ENCODE measurements at regions not wholly inside any gene's neighbourhood (a gene's known extent, or its start where the extent isn't known, plus 50 kb on each side); places are given as distances from the start of the nearest gene placed in this dataset.
"Not testable (repeated sequence)": the region's sequence is repeated elsewhere in the genome, so short reads cannot be mapped to it uniquely, and the experiment has no call there.

GRCh38 chr15:84402856-84403608, 167.5 kb downstream of the GOLGA6L4 start:
- H3K4me1 ChIP-seq (ENCODE audit: control insufficient read depth, insufficient read depth, low read length), result no peaks in the 10 kb centered on the region
- H3K27me3 ChIP-seq (ENCODE audit: control insufficient read depth, insufficient read depth, low read length), result no peaks in the 10 kb centered on the region
- H3K36me3 ChIP-seq (ENCODE audit: control insufficient read depth, insufficient read depth, low read length), result peaks cover 37% of the 10 kb centered on the region
- no peak overlapping the region for H3K27ac ChIP-seq (ENCODE audit: low read depth, low read length)
- 94% methylated on average over 21 of the region's 21 CpGs for WGBS (ENCODE audit: insufficient coverage)
- no peaks in the 10 kb centered on the region for H3K9me3 ChIP-seq (ENCODE audit: control insufficient read depth, insufficient read depth, low read length)
- no peak overlapping the region for H3K4me3 ChIP-seq (ENCODE audit: low read depth, low read length)
- no peak for DNase-seq (ENCODE audit: low read depth in 4 of 6, low spot score in 6 of 6)

DNA sequence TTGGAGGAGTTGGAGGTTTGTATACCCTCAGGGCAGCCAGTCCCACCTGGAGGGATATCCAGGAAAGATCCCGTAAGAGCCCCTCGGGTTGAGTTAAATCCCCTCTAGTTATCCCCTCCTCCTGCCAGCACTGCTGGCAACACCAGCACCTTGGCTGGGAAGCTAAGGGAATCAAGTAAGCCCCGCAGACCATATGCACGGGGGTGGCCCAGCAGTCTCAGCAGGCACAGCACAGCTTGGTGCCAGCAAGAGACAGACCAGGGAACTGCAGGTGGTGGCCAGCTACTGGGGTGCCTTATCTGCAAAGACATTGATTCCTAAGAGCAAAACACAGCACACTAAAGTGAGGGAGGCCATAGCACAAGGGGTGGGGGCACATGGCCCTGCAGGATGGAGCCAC, 173.8 kb downstream of the GOLGA6L4 start:
- not testable (repeated sequence) for H3K4me3 ChIP-seq (ENCODE audit: low read depth, low read length); H3K27me3 ChIP-seq (ENCODE audit: control insufficient read depth, insufficient read depth, low read length); DNase-seq (ENCODE audit: low read depth in 4 of 6, low spot score in 6 of 6); H3K4me1 ChIP-seq (ENCODE audit: control insufficient read depth, insufficient read depth, low read length); H3K9me3 ChIP-seq (ENCODE audit: control insufficient read depth, insufficient read depth, low read length); H3K36me3 ChIP-seq (ENCODE audit: control insufficient read depth, insufficient read depth, low read length); H3K27ac ChIP-seq (ENCODE audit: low read depth, low read length)
- no CpG with 5 or more reads among the region's 4 CpGs for WGBS (ENCODE audit: insufficient coverage)

GRCh38 chr15:84421513-84422181, 179.2 kb upstream of the ZSCAN2 start:
- not testable (repeated sequence) for H3K4me3 ChIP-seq (ENCODE audit: low read depth, low read length); H3K9me3 ChIP-seq (ENCODE audit: control insufficient read depth, insufficient read depth, low read length); H3K36me3 ChIP-seq (ENCODE audit: control insufficient read depth, insufficient read depth, low read length); DNase-seq (ENCODE audit: low read depth in 4 of 6, low spot score in 6 of 6); H3K4me1 ChIP-seq (ENCODE audit: control insufficient read depth, insufficient read depth, low read length); H3K27ac ChIP-seq (ENCODE audit: low read depth, low read length); H3K27me3 ChIP-seq (ENCODE audit: control insufficient read depth, insufficient read depth, low read length)
- WGBS (ENCODE audit: insufficient coverage), result no CpG with 5 or more reads among the region's 55 CpGs

DNA sequence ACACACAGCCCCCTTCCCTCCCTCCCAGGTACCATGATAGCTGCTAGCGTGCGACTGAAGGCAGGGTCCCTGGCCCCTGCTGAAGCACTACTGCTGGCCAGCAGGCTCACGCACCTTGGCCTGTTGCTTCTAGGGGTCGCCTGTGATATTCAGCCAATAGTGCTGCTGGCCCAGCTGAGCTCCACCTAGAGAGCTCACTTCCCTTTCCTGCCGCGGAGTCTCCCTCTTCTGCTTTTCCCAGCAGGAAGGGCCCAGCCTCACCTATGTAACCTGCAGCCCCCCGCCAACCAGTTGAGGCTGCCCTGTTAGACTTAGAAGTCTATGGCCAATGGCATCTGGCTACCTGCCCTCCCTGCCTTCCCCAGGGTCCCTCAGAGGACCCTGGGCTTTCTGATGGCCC, 175.5 kb upstream of the ZSCAN2 start:
- not testable (repeated sequence) for DNase-seq (ENCODE audit: low read depth in 4 of 6, low spot score in 6 of 6); H3K4me1 ChIP-seq (ENCODE audit: control insufficient read depth, insufficient read depth, low read length); H3K36me3 ChIP-seq (ENCODE audit: control insufficient read depth, insufficient read depth, low read length); H3K27ac ChIP-seq (ENCODE audit: low read depth, low read length); H3K4me3 ChIP-seq (ENCODE audit: low read depth, low read length); H3K27me3 ChIP-seq (ENCODE audit: control insufficient read depth, insufficient read depth, low read length); H3K9me3 ChIP-seq (ENCODE audit: control insufficient read depth, insufficient read depth, low read length)
- WGBS (ENCODE audit: insufficient coverage), result no CpG with 5 or more reads among the region's 7 CpGs

GRCh38 chr15:84473305-84473877, 127.4 kb upstream of the ZSCAN2 start:
- no CpG with 5 or more reads among the region's 26 CpGs for WGBS (ENCODE audit: insufficient coverage)
- H3K27me3 ChIP-seq (ENCODE audit: control insufficient read depth, insufficient read depth, low read length); H3K4me3 ChIP-seq (ENCODE audit: low read depth, low read length); H3K36me3 ChIP-seq (ENCODE audit: control insufficient read depth, insufficient read depth, low read length); H3K4me1 ChIP-seq (ENCODE audit: control insufficient read depth, insufficient read depth, low read length); H3K27ac ChIP-seq (ENCODE audit: low read depth, low read length); DNase-seq (ENCODE audit: low read depth in 4 of 6, low spot score in 6 of 6); H3K9me3 ChIP-seq (ENCODE audit: control insufficient read depth, insufficient read depth, low read length): not testable (repeated sequence)

DNA sequence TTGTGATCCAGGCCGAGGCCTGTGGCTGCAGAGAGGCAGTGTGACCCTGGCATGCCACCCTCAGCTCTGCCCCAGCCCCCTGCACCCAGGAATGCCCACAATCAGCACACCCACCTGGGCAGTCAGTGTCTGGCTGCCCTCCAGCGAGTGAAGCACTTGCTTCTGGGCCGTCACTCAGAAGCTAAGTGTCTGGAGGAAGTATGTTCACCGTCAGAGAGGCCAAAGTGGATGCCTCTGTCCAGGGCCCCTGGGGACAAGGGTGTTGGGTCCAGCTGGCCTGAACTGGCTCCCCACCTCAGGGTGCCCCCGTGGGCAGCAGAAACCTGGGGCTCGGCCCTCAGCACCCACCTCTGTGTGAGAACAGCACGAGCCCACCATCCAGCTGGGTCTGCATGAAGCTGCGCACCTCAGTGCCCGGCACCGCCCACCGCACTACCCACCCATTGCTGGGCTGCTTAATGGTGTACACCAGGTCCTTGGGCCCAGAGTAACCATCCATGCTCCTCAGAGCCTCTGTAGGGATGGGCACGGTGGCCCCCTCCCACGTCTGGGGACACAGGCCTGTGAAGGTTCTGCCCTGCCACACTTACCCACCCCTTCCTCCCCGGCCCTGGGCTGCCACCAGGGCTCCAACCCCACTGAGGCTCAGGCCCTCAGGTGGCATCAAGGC, 124.3 kb upstream of the ZSCAN2 start:
- WGBS (ENCODE audit: insufficient coverage), result no CpG with 5 or more reads among the region's 14 CpGs
- not testable (repeated sequence) for H3K27ac ChIP-seq (ENCODE audit: low read depth, low read length); H3K36me3 ChIP-seq (ENCODE audit: control insufficient read depth, insufficient read depth, low read length); H3K4me3 ChIP-seq (ENCODE audit: low read depth, low read length); H3K27me3 ChIP-seq (ENCODE audit: control insufficient read depth, insufficient read depth, low read length); DNase-seq (ENCODE audit: low read depth in 4 of 6, low spot score in 6 of 6); H3K4me1 ChIP-seq (ENCODE audit: control insufficient read depth, insufficient read depth, low read length); H3K9me3 ChIP-seq (ENCODE audit: control insufficient read depth, insufficient read depth, low read length)

DNA sequence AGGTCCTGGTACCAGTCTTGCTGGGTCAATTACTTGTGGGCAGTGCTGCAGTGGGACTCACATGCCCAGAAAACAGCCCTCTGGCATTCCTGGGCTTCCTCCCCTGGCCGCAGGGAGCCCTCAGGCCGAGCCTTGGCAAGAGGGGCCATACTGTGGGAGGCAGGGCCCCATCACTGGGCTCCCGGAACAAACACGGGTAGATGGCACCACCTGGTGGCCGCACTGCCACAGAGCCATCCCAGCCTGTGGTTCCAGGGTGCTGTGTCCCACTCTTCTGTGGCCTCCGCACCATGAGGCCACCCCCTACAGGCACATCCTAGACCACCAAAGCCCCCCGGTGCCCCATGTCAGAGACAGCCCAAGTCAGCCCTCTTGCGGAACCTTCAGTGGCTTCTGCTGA, 123.3 kb upstream of the ZSCAN2 start:
- not testable (repeated sequence) for H3K9me3 ChIP-seq (ENCODE audit: control insufficient read depth, insufficient read depth, low read length); H3K36me3 ChIP-seq (ENCODE audit: control insufficient read depth, insufficient read depth, low read length); H3K27me3 ChIP-seq (ENCODE audit: control insufficient read depth, insufficient read depth, low read length); H3K4me3 ChIP-seq (ENCODE audit: low read depth, low read length); H3K27ac ChIP-seq (ENCODE audit: low read depth, low read length); DNase-seq (ENCODE audit: low read depth in 4 of 6, low spot score in 6 of 6); H3K4me1 ChIP-seq (ENCODE audit: control insufficient read depth, insufficient read depth, low read length)
- no CpG with 5 or more reads among the region's 8 CpGs for WGBS (ENCODE audit: insufficient coverage)

- no CpG with 5 or more reads among the region's 7 CpGs for WGBS (ENCODE audit: insufficient coverage)
- H3K4me1 ChIP-seq (ENCODE audit: control insufficient read depth, insufficient read depth, low read length); H3K27me3 ChIP-seq (ENCODE audit: control insufficient read depth, insufficient read depth, low read length); H3K4me3 ChIP-seq (ENCODE audit: low read depth, low read length); DNase-seq (ENCODE audit: low read depth in 4 of 6, low spot score in 6 of 6); H3K9me3 ChIP-seq (ENCODE audit: control insufficient read depth, insufficient read depth, low read length); H3K36me3 ChIP-seq (ENCODE audit: control insufficient read depth, insufficient read depth, low read length); H3K27ac ChIP-seq (ENCODE audit: low read depth, low read length): not testable (repeated sequence)
Measured at GRCh38 chr15:84480174-84480681, 120.6 kb upstream of the ZSCAN2 start.

- H3K9me3 ChIP-seq (ENCODE audit: control insufficient read depth, insufficient read depth, low read length); DNase-seq (ENCODE audit: low read depth in 4 of 6, low spot score in 6 of 6); H3K27me3 ChIP-seq (ENCODE audit: control insufficient read depth, insufficient read depth, low read length); H3K36me3 ChIP-seq (ENCODE audit: control insufficient read depth, insufficient read depth, low read length); H3K4me1 ChIP-seq (ENCODE audit: control insufficient read depth, insufficient read depth, low read length); H3K27ac ChIP-seq (ENCODE audit: low read depth, low read length); H3K4me3 ChIP-seq (ENCODE audit: low read depth, low read length): not testable (repeated sequence)
- WGBS (ENCODE audit: insufficient coverage), result no CpG with 5 or more reads among the region's 9 CpGs
Measured at GRCh38 chr15:84483859-84484258, 117.0 kb upstream of the ZSCAN2 start.

Measured in spinal cord (tissue), 9 donors.